ENCODE measurements at regions not wholly inside any gene's neighbourhood (a gene's known extent, or its start where the extent isn't known, plus 50 kb on each side); places are given as distances from the start of the nearest gene placed in this dataset.

DNA sequence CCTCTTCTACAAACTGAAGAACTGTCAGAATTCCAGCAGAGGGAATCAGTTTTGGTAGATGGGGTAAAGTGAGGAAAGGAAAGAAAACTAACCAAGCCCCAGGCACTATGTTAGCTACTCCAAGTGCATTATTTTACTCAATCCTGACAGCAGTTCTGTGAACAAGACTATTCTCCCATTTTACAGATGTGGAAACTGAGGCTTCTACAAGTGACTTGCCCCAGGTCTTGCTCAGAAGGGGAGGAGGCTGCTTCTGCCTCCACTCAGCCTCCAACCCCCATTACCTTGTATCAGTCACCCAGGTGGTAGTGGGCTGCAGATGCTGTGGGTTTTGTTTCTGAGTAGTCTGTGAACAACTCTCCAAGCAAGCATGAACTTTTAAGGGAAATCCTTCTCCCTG lies 315.2 kb upstream of the MAF start:
- Mint-ChIP-seq H3K36me3 (ENCODE audit: insufficient read depth, unreplicated experiment) (no peaks in the 10 kb centered on the region), H3K4me3 (ENCODE audit: unreplicated experiment) (no peak overlapping the region), H3K9me3 (ENCODE audit: unreplicated experiment) (no peaks in the 10 kb centered on the region), H3K27ac (ENCODE audit: low read depth, unreplicated experiment) (no peak overlapping the region), H3K4me1 (ENCODE audit: insufficient read depth, unreplicated experiment) (no peaks in the 10 kb centered on the region), H3K27me3 (ENCODE audit: insufficient read depth, unreplicated experiment) (no peaks in the 10 kb centered on the region)
- CTCF ChIA-PET, result no interaction called here
- POLR2A ChIA-PET, result no interaction called here
- TF ChIP-seq CTCF (IDR thresholded peaks at IDR 0.05; ENCODE audit: unreplicated experiment), result no peak
- intact Hi-C loops (cut with micrococcal nuclease), result no loop called here
- no peak for DNase-seq (ENCODE audit: unreplicated experiment)
- no TSS peak for BruUV-seq (replicated peaks)

DNA sequence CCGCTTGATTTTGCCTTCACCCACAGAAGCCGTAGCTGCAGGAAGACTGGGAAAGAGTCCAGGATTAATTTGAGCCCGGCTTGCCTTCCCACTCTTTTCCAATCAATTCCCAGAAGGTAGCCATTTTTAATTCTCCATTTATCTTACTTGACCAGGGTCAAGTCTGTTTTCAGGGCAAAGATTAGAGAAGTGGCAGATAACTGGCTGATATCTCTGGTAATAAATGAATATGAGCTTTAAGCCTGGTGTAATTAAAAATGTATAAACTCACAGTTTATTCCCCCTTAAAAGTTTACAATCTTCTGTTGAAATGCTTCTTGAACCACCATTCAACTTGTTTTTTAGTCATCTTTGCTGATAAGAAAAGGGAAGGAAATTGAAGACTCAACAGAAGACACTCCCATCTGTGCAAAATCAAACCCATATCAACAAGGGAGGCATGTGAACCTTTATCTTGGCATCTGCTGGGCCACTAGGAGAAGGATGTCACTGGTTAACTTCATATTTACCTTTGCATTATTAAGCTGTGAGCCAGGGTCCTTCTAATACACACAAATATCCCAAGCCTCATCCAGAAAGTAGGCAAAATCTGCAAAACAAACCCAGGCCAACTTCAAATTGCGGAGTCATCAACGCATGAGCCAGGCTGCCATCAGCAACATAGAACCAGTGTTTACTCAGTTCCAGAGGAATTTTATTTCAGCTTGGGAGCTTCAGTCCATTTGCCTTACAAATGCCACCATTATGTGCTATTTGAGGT lies 314.6 kb upstream of the MAF start:
- Mint-ChIP-seq H3K4me1 (ENCODE audit: insufficient read depth, unreplicated experiment) (no peaks in the 10 kb centered on the region), H3K27me3 (ENCODE audit: insufficient read depth, unreplicated experiment) (no peaks in the 10 kb centered on the region), H3K36me3 (ENCODE audit: insufficient read depth, unreplicated experiment) (no peaks in the 10 kb centered on the region), H3K9me3 (ENCODE audit: unreplicated experiment) (no peaks in the 10 kb centered on the region), H3K4me3 (ENCODE audit: unreplicated experiment) (no peak overlapping the region), H3K27ac (ENCODE audit: low read depth, unreplicated experiment) (no peak overlapping the region)
- no TSS peak for BruUV-seq (replicated peaks)
- POLR2A ChIA-PET, result no interaction called here
- intact Hi-C loops (cut with micrococcal nuclease), result no loop called here
- CTCF ChIA-PET, result interaction anchor here (0.9 kb wide), 1 partner anchor 24 kb away, joined by 3 read pairs; no protein-coding TSS in a partner anchor
- no peak for DNase-seq (ENCODE audit: unreplicated experiment)
- no peak for TF ChIP-seq CTCF (IDR thresholded peaks at IDR 0.05; ENCODE audit: unreplicated experiment)

GRCh38 chr16:79912592-79913310 lies 312.2 kb upstream of the MAF start:
- H3K9me3 Mint-ChIP-seq (ENCODE audit: unreplicated experiment), result no peaks in the 10 kb centered on the region
- ChIA-PET CTCF (no interaction called here), POLR2A (interaction anchor here (0.9 kb wide), 1 partner anchor 9 kb away, joined by 3 read pairs; no protein-coding TSS in a partner anchor)
- no peaks in the 10 kb centered on the region for H3K27me3 Mint-ChIP-seq (ENCODE audit: insufficient read depth, unreplicated experiment)
- no peak for TF ChIP-seq CTCF (IDR thresholded peaks at IDR 0.05; ENCODE audit: unreplicated experiment)
- no TSS peak for BruUV-seq (replicated peaks)
- no peaks in the 10 kb centered on the region for H3K4me1 Mint-ChIP-seq (ENCODE audit: insufficient read depth, unreplicated experiment)
- intact Hi-C loops (cut with micrococcal nuclease), result no loop called here
- no peak overlapping the region for H3K4me3 Mint-ChIP-seq (ENCODE audit: unreplicated experiment)
- DNase-seq (ENCODE audit: unreplicated experiment), result no peak
- H3K36me3 Mint-ChIP-seq (ENCODE audit: insufficient read depth, unreplicated experiment), result no peaks in the 10 kb centered on the region
- no peak overlapping the region for H3K27ac Mint-ChIP-seq (ENCODE audit: low read depth, unreplicated experiment)

DNA sequence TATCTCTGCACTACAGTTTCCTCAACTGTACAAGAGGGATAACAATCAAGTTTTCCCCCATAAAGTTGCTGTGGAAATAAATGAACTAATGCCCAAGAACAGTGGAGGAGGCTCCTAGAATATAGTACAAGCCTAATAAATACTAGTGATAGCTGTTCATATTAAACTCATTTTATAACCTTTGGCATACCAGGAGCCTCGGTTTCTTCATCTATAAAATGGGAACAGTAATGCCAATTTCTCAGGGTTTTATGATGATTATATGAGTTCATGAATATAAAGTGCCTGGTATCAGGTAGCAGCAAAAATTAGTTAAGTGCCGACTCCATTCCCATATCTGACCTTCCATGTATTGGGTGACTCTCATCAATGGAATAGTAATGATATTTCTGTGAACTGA lies 311.1 kb upstream of the MAF start:
- DNase-seq (ENCODE audit: unreplicated experiment), result no peak
- no peak for TF ChIP-seq CTCF (IDR thresholded peaks at IDR 0.05; ENCODE audit: unreplicated experiment)
- POLR2A ChIA-PET, result no interaction called here
- H3K4me3 Mint-ChIP-seq (ENCODE audit: unreplicated experiment), result no peak overlapping the region
- intact Hi-C loops (cut with micrococcal nuclease), result no loop called here
- H3K27ac Mint-ChIP-seq (ENCODE audit: low read depth, unreplicated experiment), result no peak overlapping the region
- no TSS peak for BruUV-seq (replicated peaks)
- H3K9me3 Mint-ChIP-seq (ENCODE audit: unreplicated experiment), result no peaks in the 10 kb centered on the region
- H3K36me3 Mint-ChIP-seq (ENCODE audit: insufficient read depth, unreplicated experiment), result no peaks in the 10 kb centered on the region
- CTCF ChIA-PET, result interaction anchor here (1.1 kb wide), 1 partner anchor 15 kb away, joined by 3 read pairs; no protein-coding TSS in a partner anchor
- H3K4me1 Mint-ChIP-seq (ENCODE audit: insufficient read depth, unreplicated experiment), result no peaks in the 10 kb centered on the region
- no peaks in the 10 kb centered on the region for H3K27me3 Mint-ChIP-seq (ENCODE audit: insufficient read depth, unreplicated experiment)

All from MCF 10A (cell line).